Fibroblast of lung (primary cell): ENCODE measurements at regions not wholly inside any gene's neighbourhood (a gene's known extent, or its start where the extent isn't known, plus 50 kb on each side); places are given as distances from the start of the nearest gene placed in this dataset.

Source experiments
- DNase-seq, 2 donors: peaks; one replicate each; pipeline versions ENCODE4 v3.0.0 to v3.0.0-alpha.2; 2010; ENCODE audit warnings: low read depth in 2 of 2
- H2AFZ ChIP-seq: 2 replicates; pipeline ENCODE4 v1.5.1; 2012; ENCODE audit warnings: low read length, control low read depth, inconsistent platforms
- H3K27ac ChIP-seq: 2 replicates; pipeline ENCODE4 v1.5.1; 2011; ENCODE audit warnings: low read length, control low read depth; ENCODE audit not compliant: insufficient read depth
- H3K27me3 ChIP-seq: 2 replicates; pipeline ENCODE4 v1.5.1; 2011; ENCODE audit warnings: mild to moderate bottlenecking, low read length; ENCODE audit not compliant: control insufficient read depth, insufficient read depth
- H3K36me3 ChIP-seq: 2 replicates; pipeline ENCODE4 v1.5.1; 2011; ENCODE audit warnings: low read length; ENCODE audit not compliant: control insufficient read depth, insufficient read depth
- H3K4me1 ChIP-seq: 2 replicates; pipeline ENCODE4 v1.5.1; 2011; ENCODE audit warnings: low read length; ENCODE audit not compliant: control insufficient read depth, insufficient read depth; ENCODE audit errors: extremely low read depth
- H3K4me2 ChIP-seq: 2 replicates; pipeline ENCODE4 v1.5.1; 2011; ENCODE audit warnings: low read length, control low read depth; ENCODE audit not compliant: insufficient read depth; ENCODE audit errors: extremely low read depth
- H3K4me3 ChIP-seq, 4 experiments: fragments of 200-600 bp in 1 of 4; sonication (generic) in 1 of 4; replicated peaks in 1 of 4; 2 replicates each; pipeline ENCODE4 v1.5.1; 2011 to 2016; ENCODE audit warnings: low read length in 4 of 4, low read depth in 3 of 4, mild to moderate bottlenecking in 3 of 4, control low read depth in 2 of 4, inconsistent platforms in 1 of 4, mixed read lengths in 1 of 4; ENCODE audit not compliant: insufficient read depth in 1 of 4; ENCODE audit errors: control extremely low read depth in 1 of 4
- H3K79me2 ChIP-seq: 2 replicates; pipeline ENCODE4 v1.5.1; 2012; ENCODE audit warnings: mild to moderate bottlenecking, low read length, inconsistent platforms; ENCODE audit not compliant: control insufficient read depth, insufficient read depth
- H3K9ac ChIP-seq: 2 replicates; pipeline ENCODE4 v1.5.1; 2011; ENCODE audit warnings: mild to moderate bottlenecking, low read length, control low read depth; ENCODE audit not compliant: insufficient read depth
- H3K9me3 ChIP-seq: 2 replicates; pipeline ENCODE4 v1.5.1; 2012; ENCODE audit warnings: low read depth, low read length; ENCODE audit not compliant: control insufficient read depth, insufficient read depth
- H4K20me1 ChIP-seq: 2 replicates; pipeline ENCODE4 v1.5.1; 2011; ENCODE audit warnings: low read length; ENCODE audit not compliant: control insufficient read depth, insufficient read depth; ENCODE audit errors: extremely low read depth
- CTCF ChIP-seq, 2 donors: IDR thresholded peaks in 1 of 2; conservative IDR thresholded peaks in 1 of 2; 1 replicate in 1 of 2; 2 replicates in 1 of 2; pipeline ENCODE4 v1.5.1; 2011 to 2012; ENCODE audit warnings: low read length in 2 of 2, control low read depth in 1 of 2, inconsistent platforms in 1 of 2, low read depth in 1 of 2, mild to moderate bottlenecking in 1 of 2
- EZH2 ChIP-seq: IDR thresholded peaks from 2 replicates; pipeline ENCODE4 v1.5.1; 2012; ENCODE audit warnings: low read length, control low read depth, mild to moderate bottlenecking; ENCODE audit errors: missing control alignments

GRCh38 chr3:16801698-16802097, 83.1 kb upstream of the PLCL2 start:
- no peaks in the 10 kb centered on the region for H4K20me1 ChIP-seq
- H3K9ac ChIP-seq = no peak overlapping the region
- no peaks in the 10 kb centered on the region for H3K9me3 ChIP-seq
- H3K4me1 ChIP-seq = no peaks in the 10 kb centered on the region
- H3K4me3 ChIP-seq = no peak overlapping the region
- H3K79me2 ChIP-seq = no peaks in the 10 kb centered on the region
- DNase-seq = peak in 1 of 2 donors; percentile 49
- no peaks in the 10 kb centered on the region for H3K27me3 ChIP-seq
- TF ChIP-seq CTCF (conservative IDR thresholded peaks at IDR 0.05 in 1 of 2, IDR thresholded peaks at IDR 0.05 in 1 of 2; ENCODE audit: low read depth in 1 of 2, low read length in 2 of 2) (no peak), EZH2 (no peak)
- no peaks in the 10 kb centered on the region for H3K36me3 ChIP-seq
- H3K4me2 ChIP-seq = no peak overlapping the region
- no peak overlapping the region for H3K27ac ChIP-seq
- no peak overlapping the region for H2AFZ ChIP-seq

GRCh38 chr3:16802389-16802788, 82.4 kb upstream of the PLCL2 start:
- H3K79me2 ChIP-seq = no peaks in the 10 kb centered on the region
- H3K4me2 ChIP-seq = no peak overlapping the region
- DNase-seq = no peak
- TF ChIP-seq CTCF (conservative IDR thresholded peaks at IDR 0.05 in 1 of 2, IDR thresholded peaks at IDR 0.05 in 1 of 2; ENCODE audit: low read depth in 1 of 2, low read length in 2 of 2) (no peak), EZH2 (no peak)
- no peaks in the 10 kb centered on the region for H4K20me1 ChIP-seq
- H3K9ac ChIP-seq = no peak overlapping the region
- no peak overlapping the region for H2AFZ ChIP-seq
- H3K9me3 ChIP-seq = no peaks in the 10 kb centered on the region
- H3K27me3 ChIP-seq = no peaks in the 10 kb centered on the region
- no peak overlapping the region for H3K27ac ChIP-seq
- H3K4me3 ChIP-seq = no peak overlapping the region
- H3K36me3 ChIP-seq = no peaks in the 10 kb centered on the region
- no peaks in the 10 kb centered on the region for H3K4me1 ChIP-seq

- Histone ChIP-seq H3K4me1 (no peaks in the 10 kb centered on the region), H3K9ac (no peak overlapping the region), H3K4me2 (no peak overlapping the region), H4K20me1 (no peaks in the 10 kb centered on the region), H2AFZ (no peak overlapping the region), H3K4me3 (no peak overlapping the region), H3K27ac (no peak overlapping the region), H3K9me3 (no peaks in the 10 kb centered on the region), H3K36me3 (no peaks in the 10 kb centered on the region), H3K27me3 (no peaks in the 10 kb centered on the region), H3K79me2 (no peaks in the 10 kb centered on the region)
- TF ChIP-seq CTCF (conservative IDR thresholded peaks at IDR 0.05 in 1 of 2, IDR thresholded peaks at IDR 0.05 in 1 of 2; ENCODE audit: low read depth in 1 of 2, low read length in 2 of 2) = no peak
- no peak for DNase-seq
Observed at GRCh38 chr3:16803019-16803418, 81.7 kb upstream of the PLCL2 start.
